NCI-H2196 (cell line): ENCODE measurements at regions not wholly inside any gene's neighbourhood (a gene's known extent, or its start where the extent isn't known, plus 50 kb on each side); places are given as distances from the start of the nearest gene placed in this dataset.
"Not testable (repeated sequence)": the region's sequence is repeated elsewhere in the genome, so short reads cannot be mapped to it uniquely, and the experiment has no call there.

ENCODE experiments used
- DNase-seq: peaks from one replicate; lab custom pipeline; 2025; ENCODE audit not compliant: unreplicated experiment; lab: John Stamatoyannopoulos, UW

DNA sequence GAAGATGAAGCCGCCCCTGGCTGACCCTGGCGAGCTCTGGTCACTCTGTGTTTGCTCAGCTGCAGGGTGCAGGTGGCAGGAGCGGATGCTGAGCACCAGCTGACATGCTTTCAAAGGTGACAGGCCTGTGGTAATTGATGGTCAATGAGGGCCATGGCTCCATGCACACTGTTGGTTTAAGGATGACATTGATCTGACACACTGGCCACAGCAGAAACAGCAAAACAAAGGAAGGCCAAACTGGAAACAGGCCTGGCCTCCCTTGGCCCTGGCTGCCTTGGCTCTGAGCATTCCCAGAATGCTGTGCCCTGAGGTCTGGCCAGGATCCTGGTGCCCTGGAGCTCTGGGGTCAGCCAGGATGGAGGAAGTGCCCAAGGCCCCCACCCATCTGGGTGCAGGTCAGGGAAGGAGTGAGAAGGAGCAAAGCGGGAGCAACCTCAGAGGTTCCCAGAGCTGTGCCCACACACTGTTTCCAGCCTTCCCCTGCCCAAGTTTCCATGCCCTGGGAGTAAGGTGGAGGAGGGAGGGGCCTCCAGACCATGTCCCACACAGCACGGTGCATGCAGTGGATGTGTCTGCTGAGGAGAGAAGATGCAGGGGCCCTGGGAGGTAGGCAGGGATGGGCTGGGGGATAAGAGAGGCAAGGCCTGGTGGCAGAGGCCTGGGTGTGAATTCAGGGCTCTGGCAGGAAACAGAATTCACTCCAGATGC, 302.2 kb downstream of the RPS24 start:
- DNase-seq: peak; percentile 60

DNA sequence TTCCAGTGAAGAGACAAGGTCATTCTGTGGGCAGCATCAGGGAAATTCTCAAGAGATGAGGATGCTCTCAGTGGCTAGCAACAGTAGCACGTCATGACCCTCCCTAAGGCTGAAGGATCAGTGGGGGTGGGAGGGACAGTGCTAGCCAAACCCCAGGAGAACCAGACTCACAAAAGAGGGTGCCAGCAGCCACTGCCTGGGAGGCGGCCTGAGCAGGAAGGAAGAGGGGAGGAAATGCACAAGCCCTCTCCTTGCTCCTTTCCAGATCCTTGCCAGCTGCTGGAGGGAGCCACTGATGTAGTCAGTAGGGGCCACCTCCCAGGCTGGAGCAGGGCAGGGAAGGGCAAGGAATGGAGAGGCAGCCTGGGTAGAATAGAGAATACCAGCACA, 302.7 kb downstream of the RPS24 start:
- DNase-seq: no peak

DNA sequence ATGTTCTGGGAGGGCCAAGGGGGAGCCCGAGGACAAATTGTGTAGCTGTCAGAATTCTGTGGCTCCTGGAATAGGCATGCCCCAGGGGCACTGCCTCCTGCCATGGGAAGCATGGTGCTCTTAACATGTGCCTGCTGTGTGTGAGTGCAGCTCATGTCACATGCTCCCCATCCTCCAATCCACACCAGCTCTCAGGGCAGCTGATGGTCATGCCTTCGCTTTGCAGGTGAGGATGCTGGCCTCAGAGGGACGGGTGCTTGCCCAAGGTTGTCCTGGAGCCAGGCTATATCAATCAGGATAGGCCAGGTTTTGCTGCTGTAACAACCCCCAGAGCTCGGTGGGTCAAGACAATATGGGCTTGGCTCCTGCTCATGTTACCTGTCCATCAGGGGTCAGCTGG, 303.4 kb downstream of the RPS24 start:
- DNase-seq: no peak

DNA sequence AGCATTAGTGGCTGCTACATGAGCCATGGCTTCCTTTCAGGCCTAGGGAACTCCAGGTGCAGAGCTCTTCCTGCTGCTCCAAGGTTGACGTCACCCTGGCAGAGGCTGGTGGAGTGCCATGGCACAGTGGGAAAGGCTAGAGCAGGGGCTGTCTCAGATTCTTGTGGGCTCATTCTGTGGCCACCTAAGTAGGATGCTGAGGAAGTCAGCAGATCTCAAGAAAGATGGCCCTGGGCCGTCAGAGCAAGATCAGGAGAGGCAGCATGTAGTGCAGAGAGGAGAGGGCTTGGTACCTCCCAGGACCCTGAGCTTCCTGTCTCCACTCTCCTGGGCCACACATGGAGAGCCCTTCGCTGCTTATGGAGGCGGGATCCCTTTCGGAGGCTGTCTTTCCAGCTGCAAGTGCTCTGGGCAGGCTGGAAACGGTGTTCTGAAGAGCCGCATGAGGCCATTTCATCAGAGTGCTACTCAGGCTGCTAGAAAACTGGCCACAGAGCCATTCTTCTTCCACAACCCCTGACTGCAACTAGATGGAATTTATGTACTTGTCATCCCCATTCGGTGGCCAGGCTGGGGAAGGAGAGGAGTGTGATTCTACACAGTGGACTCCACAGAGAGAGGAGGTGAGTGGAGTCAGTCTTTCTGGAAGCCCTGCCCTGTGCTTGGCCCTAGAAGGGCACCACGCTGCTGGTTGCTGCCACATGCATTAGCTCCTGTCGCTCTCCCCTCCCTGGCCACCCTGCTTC, 304.2 kb downstream of the RPS24 start:
- DNase-seq: no peak

DNA sequence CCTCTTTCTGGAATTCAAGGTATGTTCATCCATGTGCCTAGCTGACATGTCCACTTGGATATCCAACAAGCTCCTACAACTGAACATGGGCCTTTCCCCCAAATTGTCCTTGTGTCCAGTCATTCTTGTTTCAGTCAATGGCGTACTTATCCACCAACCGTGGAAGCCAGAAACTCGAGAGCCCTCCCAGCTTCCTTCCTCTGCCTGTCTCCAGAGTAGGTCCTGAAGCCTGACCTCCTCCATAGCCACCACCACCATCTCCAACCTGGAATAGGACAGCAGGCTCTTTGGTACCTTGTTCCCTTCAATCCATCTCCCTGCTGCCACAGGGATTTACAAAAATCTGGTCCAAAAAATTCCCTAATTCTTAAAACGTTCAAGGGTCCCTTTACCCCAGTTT, 305.1 kb downstream of the RPS24 start:
- no peak for DNase-seq

DNA sequence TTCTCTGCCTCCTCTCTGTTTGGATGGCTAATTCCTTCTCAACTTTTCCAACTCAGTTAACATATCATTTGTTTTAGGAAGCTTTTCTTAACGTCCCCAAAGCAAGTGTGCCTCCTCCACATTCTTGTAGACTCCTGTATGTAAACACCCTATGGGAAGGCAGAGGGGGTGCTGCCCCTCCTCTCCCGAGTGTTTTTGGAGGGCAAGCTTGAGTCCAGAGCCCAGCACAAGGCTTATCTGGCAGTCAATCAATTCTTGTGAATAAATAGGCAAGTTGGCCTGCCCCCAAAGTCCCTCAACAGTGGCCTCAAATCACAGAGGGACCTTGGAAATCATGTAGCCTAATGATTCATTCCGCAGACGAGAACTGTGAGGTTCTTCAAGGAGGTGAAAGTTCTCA, 305.6 kb downstream of the RPS24 start:
- no peak for DNase-seq

DNA sequence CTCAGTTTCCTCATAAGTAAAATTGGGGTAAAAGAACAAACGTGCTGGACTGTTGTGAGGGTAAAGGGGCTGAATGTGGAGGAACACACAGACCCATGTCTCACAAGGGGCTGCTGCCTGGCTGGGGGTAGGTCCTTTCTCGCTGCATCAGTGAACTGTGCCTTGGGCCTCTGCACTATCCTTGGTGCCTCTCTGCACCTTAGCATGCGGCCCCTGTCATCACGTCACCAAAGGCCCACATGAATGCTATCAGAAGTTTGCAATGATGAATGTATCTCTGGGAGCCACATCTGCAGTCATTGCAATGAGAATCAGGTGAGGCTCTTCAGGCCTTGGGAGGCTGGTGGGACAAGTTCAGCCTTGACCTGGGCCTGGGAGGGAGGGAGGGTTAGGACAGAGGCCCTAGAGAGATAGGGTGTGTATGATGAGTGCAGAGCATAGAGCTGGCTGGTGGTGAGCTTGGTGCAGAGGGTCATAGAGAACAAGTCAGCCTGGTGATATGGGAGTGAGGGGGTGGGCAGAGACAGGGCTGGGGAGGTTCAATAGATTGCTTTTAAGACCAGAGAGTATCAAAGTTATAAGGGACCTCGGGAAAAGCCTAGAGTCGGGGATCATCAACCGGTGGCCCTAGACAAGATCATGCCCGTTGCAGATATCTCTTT, 308.4 kb downstream of the RPS24 start:
- DNase-seq: no peak

DNA sequence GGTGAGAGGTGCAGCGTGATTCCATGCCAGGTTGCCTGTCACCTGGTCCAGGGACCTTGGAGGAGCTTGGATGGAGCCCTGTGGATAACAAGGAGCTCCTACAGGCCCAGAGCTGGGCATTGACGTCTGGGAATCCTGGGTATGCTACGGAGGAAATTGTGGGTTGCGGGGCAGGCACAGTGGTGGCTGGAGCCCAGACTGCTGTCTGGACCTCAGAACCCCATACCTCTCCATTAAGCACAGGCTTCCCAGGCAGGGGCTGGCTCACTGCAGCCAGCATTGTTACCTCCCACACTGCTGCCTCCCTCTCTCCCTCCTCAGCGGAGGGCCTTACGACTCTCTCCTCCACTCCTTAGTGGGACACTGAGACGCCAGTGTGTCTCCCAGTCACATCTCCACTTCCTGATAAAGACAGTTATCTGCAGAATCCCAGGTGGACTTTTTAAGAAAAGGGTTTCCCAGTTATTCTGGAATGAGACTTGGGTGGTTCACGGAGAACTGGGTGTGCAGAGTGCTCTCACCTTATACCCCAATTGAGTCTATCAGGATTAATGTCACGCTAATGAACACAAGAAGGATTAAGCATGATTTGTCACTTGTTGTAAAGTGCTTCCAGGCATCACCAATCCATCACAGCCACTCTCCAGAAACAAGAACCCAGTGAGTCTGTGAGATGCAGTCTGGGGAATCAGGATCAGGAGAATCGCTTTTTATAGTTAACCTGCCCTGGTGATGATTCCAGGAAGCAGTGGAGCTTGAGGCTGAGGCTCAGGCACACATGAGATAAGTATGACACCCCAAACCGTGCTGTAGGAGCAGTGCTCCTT, 309.4 kb downstream of the RPS24 start:
- DNase-seq: no peak

DNA sequence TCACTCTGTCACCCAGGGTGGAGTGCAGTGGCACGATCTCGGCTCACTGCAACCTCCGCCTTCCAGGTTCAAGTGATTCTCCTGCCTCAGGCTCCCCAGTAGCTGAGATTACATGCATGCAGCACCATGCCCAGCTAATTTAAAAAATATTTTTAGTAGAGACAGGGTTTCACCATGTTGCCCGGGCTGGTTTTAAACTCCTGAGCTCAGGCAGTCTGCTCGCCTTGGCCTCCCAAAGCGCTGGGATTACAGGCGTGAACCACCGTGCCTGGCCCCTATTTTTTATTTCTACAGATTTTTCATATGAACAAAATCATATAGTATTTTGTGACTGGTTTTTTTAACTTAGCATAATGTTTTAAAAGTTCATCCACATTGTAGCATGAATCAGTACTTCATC, 310.6 kb downstream of the RPS24 start:
- not testable (repeated sequence) for DNase-seq

DNA sequence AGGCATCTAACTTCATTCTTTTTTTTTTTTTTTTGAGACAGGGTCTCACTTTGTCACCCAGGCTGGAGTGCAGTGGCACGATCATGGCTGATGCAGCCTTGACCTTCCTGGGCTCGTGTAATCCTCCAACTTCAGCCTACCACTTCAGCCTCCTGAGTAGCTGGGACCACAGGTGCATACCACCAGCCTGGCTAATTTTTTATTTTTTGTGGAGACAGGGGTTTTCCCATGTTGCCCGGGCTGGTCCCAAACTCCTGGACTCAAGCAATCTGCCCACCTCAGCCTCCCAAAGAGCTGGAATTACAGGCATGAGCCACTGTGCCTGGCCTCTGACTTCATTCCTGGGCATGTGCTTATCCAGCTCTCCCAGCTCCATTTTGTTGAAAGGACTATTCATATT, 311.9 kb downstream of the RPS24 start:
- not testable (repeated sequence) for DNase-seq

DNA sequence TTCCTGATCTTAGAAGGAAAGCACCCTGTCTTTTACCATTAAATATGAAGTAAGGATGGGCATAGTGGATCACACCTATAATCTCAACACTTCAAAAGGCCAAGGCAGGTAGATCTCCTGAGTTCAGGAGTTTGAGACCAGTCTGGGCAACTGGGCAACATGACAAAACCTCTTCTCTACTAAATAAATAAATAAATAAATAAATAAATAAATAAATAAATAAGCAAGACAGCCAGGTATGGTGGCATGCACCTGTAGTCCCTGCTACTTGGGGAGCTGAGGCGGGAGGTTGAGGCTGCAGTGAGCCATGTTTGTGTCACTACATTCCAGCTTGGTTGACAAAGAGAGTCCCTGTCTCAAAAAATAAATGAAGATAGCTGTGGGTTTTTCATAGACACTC, 313.1 kb downstream of the RPS24 start:
- DNase-seq: no peak

DNA sequence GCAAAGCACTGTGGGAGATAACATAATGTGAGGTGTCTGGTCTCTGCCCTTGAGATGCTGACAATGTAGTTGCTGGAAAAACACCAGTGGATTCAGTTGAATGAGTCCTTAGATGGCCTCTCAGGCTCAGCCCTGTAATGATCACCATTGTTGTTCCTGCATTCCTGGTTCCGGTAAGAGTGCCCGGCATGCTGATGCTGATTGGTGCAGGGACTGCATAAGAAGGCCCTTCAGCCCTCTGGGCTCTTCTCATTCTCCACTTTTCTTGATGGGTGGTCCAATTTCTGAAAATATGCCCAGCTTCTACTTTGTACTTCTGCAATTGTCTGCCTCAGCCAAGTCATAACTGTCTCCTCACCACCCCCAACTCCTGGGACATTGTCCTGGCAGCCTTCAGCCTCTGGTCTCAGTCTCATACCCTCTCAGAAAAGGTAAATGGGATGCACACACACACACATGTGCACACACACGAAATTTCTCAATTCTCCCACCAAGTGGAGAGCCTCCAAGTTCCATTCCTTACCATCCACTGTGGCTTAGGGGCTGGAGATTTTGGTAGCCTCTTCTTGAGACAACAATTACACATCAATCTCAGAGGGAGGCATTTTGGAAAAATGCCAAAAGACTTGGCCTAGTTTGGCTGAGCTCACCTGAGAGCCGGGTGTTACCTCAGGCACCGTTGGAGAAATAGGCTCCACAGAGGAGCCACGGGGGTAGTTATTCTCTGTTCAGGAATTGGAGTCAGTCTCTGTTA, 314.9 kb downstream of the RPS24 start:
- no peak for DNase-seq

DNA sequence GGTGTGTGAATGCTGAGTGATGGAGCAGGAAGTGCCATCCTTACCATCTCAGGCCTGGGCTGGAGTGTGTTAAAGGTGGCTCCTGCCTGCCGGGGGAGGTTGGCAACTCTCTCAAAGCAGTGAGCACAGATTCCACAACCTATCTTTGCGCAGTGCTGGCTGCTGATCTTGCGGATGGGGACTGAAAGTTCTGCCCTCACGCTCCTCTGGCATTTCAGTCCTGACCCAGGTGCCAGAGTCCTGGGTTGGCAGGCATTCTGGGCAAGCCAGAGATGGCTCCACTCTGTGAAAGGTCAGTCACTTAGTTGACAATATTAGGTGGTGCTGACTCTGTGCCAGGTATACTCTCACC, 315.5 kb downstream of the RPS24 start:
- DNase-seq: no peak

DNA sequence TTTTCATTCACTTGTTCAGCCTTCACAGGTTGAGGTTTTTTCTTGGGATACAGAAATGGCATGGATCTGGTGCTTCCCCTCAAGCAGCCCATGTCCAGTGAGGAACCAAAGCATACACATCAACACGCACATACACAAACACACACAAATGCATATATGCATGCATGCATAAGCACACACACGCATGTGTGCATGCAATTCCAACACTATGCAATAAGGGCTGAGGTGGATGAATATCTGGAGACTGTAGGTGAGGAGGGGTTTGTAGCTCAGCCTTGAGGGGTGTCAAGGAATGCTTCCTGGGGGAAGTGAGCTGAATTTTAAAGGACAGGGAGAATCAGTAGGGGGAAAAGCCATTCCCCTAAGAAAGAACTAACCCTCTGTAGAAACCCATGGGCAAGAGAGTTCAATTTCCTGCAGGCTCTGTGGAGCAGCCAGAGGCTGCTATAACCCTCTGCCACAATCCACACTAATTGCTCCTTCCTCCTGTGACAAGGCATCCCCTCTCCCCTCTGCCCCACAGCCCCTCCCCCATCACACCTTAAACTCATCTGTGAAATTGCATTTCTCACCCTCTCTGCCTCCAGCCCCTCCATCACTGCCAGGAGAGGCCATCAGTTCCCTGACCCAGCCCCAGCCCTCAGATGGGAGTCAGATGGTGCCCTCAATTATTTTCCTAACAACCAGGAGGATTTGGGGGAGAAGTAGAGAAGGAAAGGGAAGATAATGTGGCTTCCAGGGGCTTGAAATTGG, 316.4 kb downstream of the RPS24 start:
- DNase-seq: no peak

DNA sequence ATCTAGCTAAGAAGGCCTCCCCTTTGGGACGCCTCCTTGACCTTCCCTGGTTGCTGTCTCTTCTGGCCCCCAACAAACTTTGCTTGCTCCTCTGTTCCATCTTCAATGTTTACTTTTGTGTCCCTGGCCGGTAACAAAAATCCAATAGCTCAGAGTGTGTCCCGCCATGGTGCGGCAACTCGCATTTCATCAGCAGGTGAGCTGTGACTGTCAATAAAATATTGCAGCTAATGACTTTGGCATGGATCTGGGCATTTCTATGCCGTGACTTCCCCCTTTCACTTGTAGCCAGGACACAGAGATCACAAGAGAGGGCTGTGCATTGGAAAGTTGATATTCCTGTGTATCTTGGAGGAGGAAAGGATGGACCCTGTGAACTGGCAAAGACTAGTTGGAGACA, 317.6 kb downstream of the RPS24 start:
- DNase-seq: no peak

DNA sequence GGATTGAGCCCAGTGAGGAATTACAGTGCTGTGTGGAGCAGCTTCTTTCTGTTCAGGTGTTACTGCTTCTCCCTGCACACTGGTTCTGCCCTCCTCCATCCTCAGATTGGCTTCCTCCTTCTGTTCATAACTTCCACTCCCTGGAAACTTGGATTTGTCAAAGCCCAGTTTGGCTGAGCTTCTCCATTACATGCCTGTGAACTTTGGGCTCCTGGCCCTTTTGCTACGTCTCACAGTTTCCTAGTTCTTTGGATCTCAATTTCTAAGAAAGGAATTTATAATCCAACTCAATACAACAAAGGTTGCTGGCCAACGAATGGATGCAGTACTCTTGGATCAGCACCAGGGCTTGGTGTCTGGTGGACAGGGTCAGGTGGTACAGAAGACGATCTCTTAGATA, 318.1 kb downstream of the RPS24 start:
- no peak for DNase-seq

DNA sequence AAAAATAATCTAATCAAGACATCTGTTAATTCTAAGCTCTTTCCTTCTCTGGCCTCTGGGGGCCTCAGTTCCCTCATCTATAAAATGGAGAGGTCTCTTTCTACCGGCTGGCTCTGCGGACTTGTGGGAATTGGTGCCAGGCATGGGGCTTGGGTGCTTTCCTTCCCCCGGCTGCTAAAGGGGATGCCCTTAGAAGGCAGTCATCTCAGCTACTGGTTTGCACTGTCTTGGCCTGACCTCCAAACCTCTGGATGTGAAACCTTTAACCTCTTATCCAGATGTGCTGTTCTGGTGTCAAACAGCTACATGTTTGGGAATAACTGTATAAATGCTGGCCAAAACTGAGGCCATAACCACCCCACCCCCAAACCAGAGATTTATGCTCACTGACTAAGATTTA, 320.0 kb downstream of the RPS24 start:
- DNase-seq: no peak

DNA sequence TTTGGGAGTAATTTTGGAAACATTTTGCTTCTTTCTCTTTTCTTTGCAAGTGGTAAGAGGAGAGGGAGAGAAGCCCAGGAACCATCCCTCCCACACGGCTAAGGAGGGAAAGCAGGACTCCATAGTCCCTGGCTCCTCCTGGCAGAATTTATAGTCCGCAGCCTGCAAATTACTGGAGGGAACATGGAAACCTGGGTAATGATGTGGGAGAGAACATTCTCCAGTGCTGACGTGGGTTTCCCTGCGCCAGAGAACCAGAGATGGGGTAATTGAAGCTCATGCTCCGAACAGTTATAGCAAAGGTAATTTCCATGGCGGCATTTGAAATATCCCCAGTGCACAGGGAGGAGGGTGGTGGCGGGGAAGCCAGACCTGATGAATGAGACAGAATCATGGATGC, 320.4 kb downstream of the RPS24 start:
- DNase-seq: no peak

DNA sequence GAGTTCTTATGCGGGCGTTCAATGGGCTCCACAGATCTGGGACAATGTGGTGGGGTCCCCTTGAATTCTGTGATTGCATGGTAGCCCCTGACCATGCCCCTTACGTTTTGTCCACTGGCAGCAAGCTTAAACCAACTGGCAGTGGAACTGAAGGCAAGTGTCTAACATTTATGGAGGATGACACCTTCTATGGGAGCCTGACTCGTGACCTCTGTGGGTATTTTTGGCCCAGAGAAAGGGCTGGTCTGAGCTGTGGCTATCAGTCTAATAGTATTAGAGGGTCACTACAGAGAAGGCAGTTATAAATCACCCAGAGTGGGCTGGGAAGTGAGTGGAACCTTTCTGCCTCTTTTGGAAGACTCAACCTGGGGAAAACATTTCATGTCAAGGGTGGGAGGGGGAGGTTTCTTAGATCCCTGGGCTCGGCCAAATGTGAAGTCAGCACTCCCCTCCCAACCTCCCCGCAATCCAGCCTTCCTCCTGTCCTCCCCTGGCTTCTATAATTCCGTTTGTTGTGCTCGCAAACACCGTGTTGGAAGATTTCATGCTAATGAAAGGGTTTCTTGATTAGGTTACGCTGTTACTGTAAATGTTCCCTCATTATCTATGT, 322.7 kb downstream of the RPS24 start:
- DNase-seq: no peak
